Adrenal gland (tissue), 5 donors: ENCODE measurements at regions not wholly inside any gene's neighbourhood (a gene's known extent, or its start where the extent isn't known, plus 50 kb on each side); places are given as distances from the start of the nearest gene placed in this dataset.

Experiments
- CTCF ChIP-seq, 6 experiments: fragments of 450-650 bp in 4 of 6; fragments of 200-600 bp in 2 of 6; sonication (generic) in 1 of 6; IDR thresholded peaks; 1 replicate in 5 of 6; 2 replicates in 1 of 6; pipeline versions ENCODE4 v1.5.1 to v1.8.0; 2016 to 2021; ENCODE audit warnings: antibody characterized with exemption in 6 of 6, mild to moderate bottlenecking in 2 of 6, moderate library complexity in 1 of 6
- POLR2A ChIP-seq, 2 donors: fragments of 450-650 bp; IDR thresholded peaks; one replicate each; pipeline ENCODE4 v1.6.1; 2017; ENCODE audit warnings: antibody characterized with exemption in 2 of 2, mild to moderate bottlenecking in 2 of 2, moderate library complexity in 1 of 2
- donor health status: DM: no; HTN: no; CAD: no.

DNA sequence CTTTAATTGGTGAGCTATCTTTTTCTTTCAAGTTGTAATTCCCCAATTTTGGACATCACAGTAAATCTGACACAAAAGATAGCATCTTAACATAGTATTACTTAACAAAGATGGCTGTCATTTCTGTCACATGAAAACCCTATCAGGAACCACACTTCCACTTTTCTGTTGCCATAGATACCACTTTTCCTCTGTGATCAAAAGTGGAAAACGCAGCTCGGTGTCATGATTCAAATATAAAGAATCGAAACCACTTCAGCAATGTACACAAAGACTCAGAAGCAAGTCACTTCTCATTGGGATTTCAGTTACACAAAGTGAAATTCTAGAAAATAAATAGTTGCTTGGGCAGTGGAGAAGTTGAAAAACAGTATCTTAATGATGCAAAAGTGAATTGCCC lies 524.9 kb upstream of the ITGA1 start:
- TF ChIP-seq POLR2A (IDR thresholded peaks at IDR 0.05) (no peak), CTCF (IDR thresholded peaks at IDR 0.05) (no peak)
